HG03354 (cell line): ENCODE measurements at regions not wholly inside any gene's neighbourhood (a gene's known extent, or its start where the extent isn't known, plus 50 kb on each side); places are given as distances from the start of the nearest gene placed in this dataset.
A peak's percentile ranks its signal among the peaks of the same experiment; 100 is the strongest.
"Not testable (repeated sequence)": the region's sequence is repeated elsewhere in the genome, so short reads cannot be mapped to it uniquely, and the experiment has no call there.

Source experiments
- ATAC-seq: cut with Tn5 transposase; IDR thresholded peaks from one replicate; pipeline ENCODE4 v1.9.1; 2021; ENCODE audit warnings: mild to moderate bottlenecking; ENCODE audit not compliant: unreplicated experiment, poor library complexity, severe bottlenecking

DNA sequence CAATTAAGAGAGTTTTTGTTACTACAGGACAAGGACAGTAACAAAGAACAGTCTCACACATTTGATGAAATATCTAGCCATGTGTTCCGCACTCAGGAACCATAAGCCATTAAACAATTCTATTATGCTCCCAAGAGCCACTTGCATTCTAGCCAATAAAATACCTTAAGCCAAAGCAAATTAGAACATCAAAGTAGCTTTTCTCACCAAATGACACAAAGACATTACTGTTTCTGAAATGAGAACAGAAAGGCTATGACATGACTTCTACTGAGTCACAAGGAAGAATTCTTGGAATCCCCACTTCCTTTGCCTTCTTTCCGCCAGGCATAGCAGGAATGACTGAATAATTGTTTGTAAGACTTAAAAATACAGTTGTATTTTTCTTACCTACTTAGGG lies 445.8 kb downstream of the ATP23 start:
- no peak for ATAC-seq

DNA sequence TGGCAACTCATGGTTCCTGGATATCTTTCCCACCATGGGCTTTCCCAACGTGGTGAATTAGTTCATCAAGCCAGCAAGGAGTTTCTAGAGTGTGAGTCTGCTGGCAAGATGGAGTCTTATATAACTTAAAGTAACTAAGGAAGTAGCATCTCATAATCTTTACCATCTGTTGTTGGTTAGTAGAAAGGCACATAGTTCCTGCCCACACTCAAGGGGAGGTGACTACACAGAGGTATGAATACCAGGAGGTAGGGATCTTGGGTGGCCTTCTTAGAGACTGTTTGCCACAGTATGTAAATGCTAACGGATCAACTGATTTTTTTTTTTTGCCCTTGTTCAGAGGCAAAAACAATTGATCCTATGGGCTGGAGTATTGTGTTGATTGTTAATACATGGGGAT lies 446.9 kb downstream of the ATP23 start:
- no peak for ATAC-seq

DNA sequence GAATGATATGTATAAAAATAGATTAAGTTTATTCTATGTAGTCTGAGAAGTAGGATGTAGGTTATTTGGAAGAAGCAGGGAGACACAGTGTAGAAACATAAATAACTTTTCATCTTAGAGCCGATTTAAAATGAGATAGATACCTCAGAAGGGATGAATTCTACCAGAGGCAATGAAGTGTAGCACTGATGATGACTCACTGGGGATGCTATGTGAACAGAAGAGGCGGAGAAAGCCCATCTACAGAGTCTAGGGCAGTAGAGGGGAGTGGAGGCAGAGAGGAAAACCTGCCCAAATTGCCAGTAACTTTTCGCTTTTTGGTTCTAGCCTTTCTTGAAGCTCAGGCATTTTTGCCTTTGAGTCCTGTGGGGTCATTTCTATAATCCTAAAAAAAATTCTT lies 451.8 kb downstream of the ATP23 start:
- ATAC-seq, result no peak

DNA sequence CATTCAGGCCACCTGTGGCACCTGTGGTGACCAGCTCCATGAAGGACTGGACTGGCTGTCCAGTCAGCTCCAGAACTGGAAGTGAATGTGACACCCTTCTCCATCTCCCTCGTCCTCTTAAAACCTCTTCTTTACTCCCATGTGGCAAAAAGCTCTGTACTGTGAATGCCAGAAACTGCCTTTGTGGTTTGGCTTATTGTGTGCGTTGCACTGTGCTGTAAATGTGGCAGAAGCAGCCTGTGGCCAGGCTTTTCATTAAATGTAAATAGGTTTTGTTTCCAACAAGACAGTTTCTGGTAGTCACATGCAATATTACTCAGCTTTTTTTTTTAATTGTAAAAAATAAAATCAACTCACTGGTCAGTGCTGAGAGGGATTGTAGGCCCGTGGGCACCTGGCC lies 453.7 kb downstream of the ATP23 start:
- ATAC-seq, result no peak

DNA sequence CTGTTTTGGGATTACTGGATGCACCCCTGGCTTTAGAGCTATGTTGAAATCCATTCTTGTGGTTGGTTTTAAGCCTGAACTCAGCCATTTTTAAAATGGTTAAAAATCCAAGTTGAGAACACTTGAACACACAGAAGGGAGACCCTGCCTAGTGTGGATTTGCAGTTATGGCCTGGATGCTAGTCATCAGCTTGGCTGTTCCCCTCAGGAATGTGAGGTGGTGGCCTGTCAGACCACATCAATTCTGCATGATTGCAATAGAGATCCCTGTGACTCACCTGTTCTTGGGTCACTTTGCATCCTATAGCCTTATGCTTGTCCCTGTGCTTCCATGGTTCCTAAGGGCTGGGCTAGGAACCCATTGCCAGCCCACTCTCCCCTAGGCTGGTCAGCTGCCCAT lies 454.1 kb downstream of the ATP23 start:
- ATAC-seq, result no peak

DNA sequence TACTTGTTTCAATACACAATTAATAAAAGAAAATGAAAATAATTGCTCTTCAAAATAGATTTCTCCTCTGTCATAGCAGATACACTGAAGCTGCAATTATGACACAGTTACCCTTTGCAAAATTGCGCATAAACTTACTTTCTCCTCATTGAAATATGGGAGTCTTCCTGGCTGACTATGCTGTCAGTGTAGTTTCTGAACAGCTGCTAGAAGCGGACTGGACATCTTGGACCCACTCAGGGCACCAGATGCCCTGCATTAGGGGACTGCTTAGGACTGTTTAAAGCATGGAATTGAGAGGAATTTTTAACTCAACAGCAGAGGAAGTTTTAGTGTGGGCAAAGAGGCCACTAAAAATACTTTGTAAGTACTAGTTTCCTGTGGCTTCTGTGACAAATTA lies 454.9 kb downstream of the ATP23 start:
- no peak for ATAC-seq

DNA sequence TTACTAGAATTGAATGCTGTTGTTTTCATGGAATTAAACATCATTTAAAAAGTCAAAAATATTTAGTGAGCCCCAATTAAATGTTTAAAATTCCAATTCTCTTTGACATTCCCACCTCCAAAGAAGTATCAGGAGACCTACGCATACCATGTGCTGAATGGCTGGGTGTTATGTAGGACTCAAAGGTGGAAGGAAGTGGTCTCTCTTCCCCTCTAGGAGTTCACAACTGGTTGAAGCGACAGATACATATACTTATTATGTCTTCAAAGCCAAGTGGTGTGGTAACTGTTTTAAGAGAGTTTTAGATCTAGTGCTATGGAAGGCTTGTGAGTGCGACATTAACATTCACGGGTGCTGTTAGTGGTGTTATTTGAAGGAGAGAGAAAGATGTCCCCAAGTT lies 464.0 kb downstream of the ATP23 start:
- ATAC-seq, result no peak

DNA sequence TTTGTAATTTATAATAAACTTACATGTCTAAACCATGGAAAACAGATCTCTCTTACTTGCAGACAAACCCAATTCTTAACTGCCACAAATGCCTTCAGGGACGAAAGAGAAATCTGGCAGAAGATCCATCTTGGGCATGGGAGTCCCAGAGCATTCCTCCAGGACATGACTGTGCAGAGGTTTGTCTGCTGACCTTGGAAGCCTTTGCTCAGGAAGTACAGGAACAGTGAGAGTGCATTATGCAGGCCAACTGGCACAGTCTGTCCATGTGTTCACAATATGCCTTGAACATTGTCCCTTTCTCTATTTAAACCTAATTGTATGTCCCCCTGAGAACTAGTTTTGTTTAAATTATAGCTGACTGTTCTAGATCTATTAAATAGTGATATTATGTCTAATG lies 467.1 kb downstream of the ATP23 start:
- no peak for ATAC-seq

DNA sequence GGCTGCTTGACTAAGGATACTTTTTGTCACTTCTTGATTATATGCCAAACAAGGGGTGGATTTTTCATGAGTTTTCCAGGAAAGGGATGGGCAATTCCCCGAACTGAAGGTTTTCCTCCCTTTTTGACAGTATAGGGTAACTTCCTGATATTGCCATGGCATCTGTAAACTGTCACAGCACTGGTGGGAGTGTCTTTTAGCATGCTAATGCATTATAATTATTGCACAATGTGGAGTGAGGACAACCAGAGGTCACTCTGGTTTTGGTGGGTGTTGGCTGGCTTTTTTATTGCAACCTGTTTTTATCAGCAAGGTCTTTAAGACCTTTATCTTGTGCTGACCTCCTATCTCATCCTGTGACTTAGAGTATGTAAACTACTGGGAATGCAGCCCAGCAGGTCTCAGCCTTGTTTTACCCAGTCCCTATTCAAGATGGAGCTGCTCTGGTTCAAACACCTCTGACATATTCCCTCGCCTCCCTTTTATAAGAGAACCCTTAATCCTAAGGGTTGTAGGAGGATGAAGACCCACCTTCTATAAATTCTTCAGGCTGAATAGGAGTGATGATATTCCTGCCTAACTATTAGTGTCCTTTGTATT lies 471.2 kb downstream of the ATP23 start:
- ATAC-seq, result no peak

DNA sequence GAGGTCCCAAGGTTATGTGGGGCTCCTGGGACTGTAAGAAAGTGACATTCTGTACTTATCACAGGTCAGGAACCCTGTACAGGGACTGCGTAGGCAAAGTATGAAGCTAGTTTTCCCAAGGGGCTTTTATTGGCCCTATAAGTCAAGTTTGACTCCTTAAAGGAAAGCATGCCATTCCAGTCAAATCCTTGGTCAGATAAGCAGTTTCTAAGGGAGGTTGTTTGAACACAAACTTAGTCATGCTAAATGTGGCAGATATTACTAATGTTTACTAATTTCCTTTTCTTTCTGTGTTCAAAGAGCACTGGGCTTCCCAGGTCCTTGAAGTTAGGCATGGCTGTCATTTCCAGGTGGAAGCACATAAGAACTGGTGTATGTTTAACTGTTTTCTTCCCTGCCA lies 472.4 kb downstream of the ATP23 start:
- ATAC-seq, result no peak

DNA sequence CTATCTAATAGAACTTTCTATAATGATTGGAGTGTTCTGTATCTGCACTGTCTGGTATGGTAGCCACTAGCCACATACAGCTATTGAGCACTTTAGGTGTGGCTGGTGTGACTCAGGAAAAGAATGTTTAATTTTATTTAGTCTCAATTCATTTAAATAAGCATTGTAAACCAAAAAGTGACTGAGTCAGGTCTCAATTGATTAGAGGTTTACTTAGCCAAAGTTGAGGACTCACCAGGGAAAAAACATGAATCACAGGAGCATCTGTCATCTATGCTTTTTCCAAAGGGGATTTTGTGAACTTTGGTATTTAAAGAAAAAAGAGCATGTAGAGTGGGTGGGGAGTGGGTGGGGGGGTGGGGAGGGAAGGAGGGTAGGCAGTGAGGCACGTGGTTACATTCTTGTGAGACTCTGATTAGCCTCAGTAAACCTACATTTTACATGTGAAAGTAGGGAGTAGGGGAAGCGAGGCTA lies 473.1 kb downstream of the ATP23 start:
- ATAC-seq, result no peak

DNA sequence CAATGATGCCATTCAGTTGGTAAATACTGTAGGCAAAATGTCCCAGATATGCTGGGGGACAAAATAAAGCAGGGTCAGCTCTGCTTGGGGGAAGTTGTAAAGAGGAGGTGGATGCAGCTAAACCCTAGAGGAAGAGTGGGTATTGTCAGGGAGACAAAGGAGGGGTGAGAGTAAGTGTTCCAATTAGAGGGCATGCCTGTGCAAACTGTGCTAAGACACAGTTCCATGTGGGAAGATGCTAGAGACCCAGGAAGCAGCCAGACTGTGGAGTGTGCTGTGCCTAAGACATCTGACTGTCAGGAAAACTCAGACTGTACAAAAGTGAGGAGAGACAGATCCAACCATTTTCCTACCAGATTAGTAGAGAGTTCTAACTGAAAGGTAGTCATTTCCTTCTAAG lies 474.3 kb downstream of the ATP23 start:
- no peak for ATAC-seq

DNA sequence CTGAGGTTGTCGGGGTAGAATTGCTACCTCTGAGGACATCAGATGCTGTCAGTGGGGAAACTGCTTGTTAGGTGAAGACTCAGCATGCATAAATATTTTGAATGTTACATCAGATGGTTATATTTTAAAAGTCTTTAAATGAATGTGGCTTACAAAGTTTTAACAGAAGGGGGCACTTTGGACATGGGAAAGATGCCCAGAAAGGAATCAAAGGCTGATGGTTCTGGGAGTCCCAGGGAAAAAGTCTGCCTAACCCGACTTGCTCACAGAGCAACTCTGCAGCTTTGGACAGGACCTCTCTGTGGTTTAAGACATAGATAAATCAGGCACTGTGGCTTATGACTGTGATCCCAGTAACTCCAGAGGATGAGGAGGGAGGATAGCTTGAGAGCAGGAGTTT lies 474.9 kb downstream of the ATP23 start:
- no peak for ATAC-seq

DNA sequence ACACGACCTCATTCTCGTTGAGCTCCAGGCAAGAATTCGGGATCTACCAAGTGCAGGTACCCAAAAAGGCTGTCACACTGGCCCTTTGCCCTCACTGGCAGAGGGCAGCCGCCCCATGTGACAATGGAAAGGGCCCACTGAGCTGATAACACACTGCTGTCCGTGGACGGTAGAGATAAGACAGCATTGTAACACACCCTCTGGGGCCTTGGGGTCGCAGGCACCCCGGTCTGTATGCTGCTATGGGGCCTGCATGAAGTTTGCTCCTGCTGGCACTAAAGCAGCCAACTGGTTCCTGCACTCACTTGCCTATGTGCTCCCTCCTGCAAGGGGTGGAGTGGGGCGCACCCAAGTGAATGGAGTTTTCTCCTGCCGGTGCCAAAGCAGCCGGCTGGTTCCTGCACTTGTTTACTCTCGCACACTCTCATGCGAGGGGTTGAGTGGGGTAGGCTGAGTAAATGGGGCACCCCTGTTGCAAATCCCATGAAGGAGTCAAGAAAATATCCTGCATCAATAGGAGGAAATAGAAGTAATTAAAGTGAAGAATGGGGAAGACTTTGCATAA lies 477.9 kb downstream of the ATP23 start:
- no peak for ATAC-seq

DNA sequence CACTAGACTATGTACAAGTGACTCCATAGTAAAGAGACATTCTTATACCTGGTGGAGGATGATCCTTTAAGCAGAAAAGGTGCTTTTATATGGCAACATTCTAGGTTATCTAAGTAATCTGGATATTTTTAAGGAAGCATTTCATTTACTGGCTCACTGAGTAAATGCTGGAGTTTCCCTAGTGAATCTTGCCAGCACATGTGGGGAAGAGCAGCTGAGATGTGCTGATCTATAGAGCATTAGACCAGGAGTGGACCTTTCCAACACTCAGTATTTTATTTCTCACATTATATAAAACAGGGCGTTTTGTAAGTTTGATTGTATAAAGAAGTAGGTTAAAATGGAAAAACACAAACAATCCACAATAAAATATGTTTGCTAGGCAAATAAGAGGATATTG lies 478.5 kb downstream of the ATP23 start:
- ATAC-seq, result no peak

DNA sequence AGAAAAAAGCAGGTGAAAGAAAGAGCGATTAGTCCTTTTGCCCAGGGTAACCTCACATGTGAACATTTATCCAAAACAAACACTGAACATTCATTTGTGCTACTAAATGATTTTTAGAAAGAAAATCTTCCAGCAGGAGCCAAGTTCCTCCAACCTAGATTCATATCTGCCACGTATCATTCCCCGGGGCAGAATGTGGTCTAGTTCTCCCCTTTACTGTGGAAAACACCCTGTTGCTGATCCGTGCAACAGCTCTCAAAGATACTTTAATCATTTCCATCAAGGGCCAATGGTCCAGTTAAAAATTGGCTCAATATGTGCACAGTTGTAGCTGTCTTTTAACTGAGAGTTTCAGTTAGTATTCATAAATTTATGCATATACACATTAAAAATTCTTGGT lies 479.1 kb downstream of the ATP23 start:
- no peak for ATAC-seq

DNA sequence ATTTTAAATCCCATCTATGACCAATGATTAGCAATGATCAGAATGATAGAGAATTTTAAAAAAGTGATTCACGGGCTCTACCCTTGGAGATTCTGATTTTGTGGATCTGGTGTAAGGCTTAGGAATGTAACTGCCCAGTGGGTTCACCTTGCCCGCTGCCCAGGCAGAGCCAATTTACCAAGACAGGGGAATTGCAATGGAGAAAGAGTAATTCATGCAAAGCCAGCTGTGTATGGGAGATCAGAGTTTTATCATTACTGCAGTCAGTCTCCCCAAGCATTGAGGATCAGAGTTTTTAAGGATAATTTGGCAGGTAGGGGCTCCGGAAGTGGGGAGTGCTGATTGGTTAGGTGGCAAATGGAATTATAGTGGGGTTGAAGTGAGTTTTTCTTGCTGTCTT lies 480.6 kb downstream of the ATP23 start:
- no peak for ATAC-seq

DNA sequence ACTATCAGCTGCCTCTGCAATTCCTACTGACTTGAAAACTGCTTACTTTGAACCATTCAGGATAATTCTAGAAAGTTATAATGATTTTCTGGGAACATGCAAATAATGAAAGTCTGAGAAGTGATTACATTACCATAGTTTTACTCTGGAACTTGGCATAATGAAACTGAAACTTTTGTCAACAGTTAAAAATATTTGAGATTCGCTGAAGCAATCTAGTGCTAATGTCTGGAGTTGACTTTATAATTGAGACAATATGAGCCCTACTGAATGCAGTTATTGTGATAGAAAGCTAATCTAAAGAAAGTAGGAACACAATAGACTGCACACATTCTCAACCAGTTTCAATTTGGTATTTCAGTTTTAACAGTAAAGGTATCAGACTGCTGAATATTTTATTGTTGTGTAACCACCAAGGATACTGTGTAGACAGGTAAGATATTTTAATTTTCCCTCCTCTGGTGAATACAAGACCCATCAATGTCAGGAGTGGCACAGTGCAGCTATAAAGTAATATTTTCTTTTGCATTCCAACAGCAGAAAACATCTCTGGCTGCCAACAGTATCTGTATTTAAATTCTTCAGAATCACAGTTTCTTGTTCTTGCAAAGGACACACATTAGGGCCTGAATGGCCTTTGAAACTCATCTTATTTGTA lies 483.5 kb downstream of the ATP23 start:
- peak; percentile 29 for ATAC-seq

DNA sequence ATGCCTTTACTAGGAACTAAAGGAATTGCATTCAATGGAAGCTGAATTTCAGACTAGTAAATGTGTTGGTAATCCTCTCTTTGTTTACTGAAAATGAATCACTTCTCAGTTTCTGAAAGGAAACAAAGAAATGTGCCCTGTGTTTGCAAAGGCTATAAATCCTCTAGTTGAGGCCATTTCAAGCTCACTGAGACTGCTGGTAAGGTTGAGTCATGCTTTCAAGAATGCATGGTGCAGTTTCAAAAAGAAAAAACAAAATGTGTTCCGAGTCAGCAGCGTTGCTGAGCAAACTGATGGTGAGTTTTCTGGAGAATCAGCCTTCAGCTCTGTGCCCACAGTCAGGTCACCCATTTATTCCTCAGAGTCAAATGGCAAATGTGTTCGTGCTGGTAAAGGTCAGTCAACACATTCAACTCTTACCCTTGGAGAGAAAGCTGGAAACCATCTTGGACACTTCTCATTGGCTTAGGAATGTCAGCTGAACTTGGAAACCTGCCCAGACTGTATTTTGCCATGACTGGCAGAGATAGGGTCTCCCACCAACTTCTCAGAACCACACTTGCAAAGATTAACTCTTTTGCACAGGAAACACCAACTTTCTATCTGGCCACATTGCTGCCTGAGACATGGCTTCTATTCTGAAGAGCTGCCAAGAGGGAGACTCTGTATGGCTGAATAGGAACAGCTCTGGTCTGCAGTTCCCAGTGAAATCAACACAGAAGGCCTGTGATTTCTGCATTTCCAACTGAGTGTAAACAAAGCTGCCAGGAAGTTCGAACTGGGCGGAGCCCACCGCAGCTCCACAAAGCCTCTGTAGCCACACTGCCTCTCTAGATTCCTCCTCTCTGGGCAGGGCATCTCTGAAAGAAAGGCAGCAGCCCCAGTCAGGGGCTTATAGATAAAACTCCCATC lies 484.4 kb downstream of the ATP23 start:
- ATAC-seq, result peak; percentile 93

DNA sequence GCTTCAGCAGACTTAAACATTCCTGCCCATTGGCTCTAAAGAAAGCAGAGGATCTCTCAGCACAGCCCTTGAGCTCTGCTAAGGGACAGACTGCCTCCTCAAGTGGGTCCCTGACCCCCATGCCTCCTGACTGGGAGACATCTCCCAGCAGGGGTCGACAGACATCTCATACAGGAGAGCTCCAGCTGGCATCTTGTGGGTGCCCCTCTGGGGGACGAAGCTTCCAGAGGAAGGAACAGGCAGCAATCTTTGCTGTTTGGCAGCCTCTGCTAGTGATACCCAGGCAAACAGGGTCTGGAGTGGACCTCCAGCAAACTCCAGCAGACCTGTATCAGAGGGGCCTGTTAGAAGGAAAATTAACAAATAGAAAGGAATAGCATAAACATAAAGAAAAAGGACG lies 485.1 kb downstream of the ATP23 start:
- ATAC-seq, result not testable (repeated sequence)

DNA sequence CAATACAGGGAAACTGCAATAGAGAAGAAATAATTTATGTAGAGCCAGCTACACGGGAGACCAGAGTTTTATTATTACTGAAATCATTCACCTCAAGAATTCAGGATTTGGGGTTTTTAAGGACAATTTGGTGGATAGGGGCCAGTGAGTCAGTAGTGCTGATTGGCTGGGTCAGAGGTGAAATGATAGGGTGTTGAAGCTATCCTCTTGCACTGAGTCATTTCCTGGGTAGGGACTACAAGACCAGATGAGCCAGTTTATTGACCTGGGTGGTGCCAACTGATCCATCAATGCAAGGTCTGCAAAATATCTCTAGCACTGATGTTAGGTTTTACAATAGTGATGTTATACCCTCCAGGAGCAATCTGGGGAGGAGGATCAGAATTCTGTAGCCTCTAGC lies 486.3 kb downstream of the LRIG3 start:
- ATAC-seq, result no peak
